H1 (cell line): ENCODE measurements at regions not wholly inside any gene's neighbourhood (a gene's known extent, or its start where the extent isn't known, plus 50 kb on each side); places are given as distances from the start of the nearest gene placed in this dataset.

Experiments
- EP300 ChIP-seq, 2 experiments: IDR thresholded peaks; 1 replicate in 1 of 2; 2 replicates in 1 of 2; pipeline ENCODE4 v1.6.1; 2011 to 2012; ENCODE audit warnings: low read depth in 2 of 2, low read length in 2 of 2, mild to moderate bottlenecking in 2 of 2, borderline replicate concordance in 1 of 2, inconsistent platforms in 1 of 2, moderate library complexity in 1 of 2
- PHF8 ChIP-seq: fragments of 200-600 bp; sonication (generic); conservative IDR thresholded peaks from 2 replicates; pipeline ENCODE4 v1.7.1; 2012; ENCODE audit warnings: low read depth, mild to moderate bottlenecking, inconsistent platforms, low read length, moderate library complexity
- SAP30 ChIP-seq: fragments of 300-600 bp; sonication (generic); IDR thresholded peaks from 2 replicates; pipeline ENCODE4 v1.7.1; 2012; ENCODE audit warnings: low read length, moderate library complexity, mild to moderate bottlenecking, inconsistent platforms; ENCODE audit not compliant: insufficient read depth, insufficient replicate concordance
- SP1 ChIP-seq: IDR thresholded peaks from 2 replicates; pipeline ENCODE4 v1.6.1; 2011; ENCODE audit warnings: low read depth, low read length

GRCh38 chr14:38110258-38110657 lies 97.4 kb upstream of the SSTR1 start (continued):
- TF ChIP-seq EP300 (IDR thresholded peaks at IDR 0.05; ENCODE audit: borderline replicate concordance in 1 of 2, low read depth in 2 of 2, low read length in 2 of 2), result no peak
- TF ChIP-seq SAP30, result no peak
- TF ChIP-seq PHF8, result no peak
- TF ChIP-seq SP1, result no peak
